GM23338 (cell line): ENCODE measurements at regions not wholly inside any gene's neighbourhood (a gene's known extent, or its start where the extent isn't known, plus 50 kb on each side); places are given as distances from the start of the nearest gene placed in this dataset.

Experiments used
- ATAC-seq: fragments of 200-7000 bp; cut with Tn5 transposase; 3 replicates; pipeline ENCODE4 v1.9.1; 2020
- DNase-seq: peaks from one replicate; pipeline ENCODE4 v3.0.0-alpha.2; 2015; ENCODE audit warnings: low spot score
- H2AFZ ChIP-seq: fragments of 200-600 bp; sonication (generic); 2 replicates; pipeline ENCODE4 v1.8.0; 2016; ENCODE audit warnings: antibody characterized with exemption, mild to moderate bottlenecking, moderate library complexity
- H3F3A ChIP-seq: fragments of 200-600 bp; sonication (generic); replicated peaks from 2 replicates; pipeline ENCODE4 v1.8.0; 2017; ENCODE audit warnings: antibody characterized with exemption, mixed run types, low read depth
- H3K27ac ChIP-seq: fragments of 200-600 bp; sonication (generic); 2 replicates; pipeline ENCODE4 v1.6.1; 2016; ENCODE audit warnings: low read depth
- H3K27me3 ChIP-seq: fragments of 200-600 bp; sonication (generic); 2 replicates; pipeline ENCODE4 v1.8.0; 2016; ENCODE audit warnings: mild to moderate bottlenecking, mixed run types, moderate library complexity; ENCODE audit not compliant: insufficient read depth
- H3K36me3 ChIP-seq: fragments of 200-600 bp; sonication (generic); 2 replicates; pipeline ENCODE4 v1.8.0; 2016; ENCODE audit warnings: mild to moderate bottlenecking; ENCODE audit not compliant: insufficient read depth
- H3K4me1 ChIP-seq: fragments of 200-600 bp; sonication (generic); 2 replicates; pipeline ENCODE4 v1.8.0; 2016; ENCODE audit warnings: mild to moderate bottlenecking, moderate library complexity; ENCODE audit not compliant: insufficient read depth
- H3K4me2 ChIP-seq: fragments of 200-600 bp; sonication (generic); 2 replicates; pipeline ENCODE4 v1.7.1; 2017; ENCODE audit warnings: mixed run types
- H3K4me3 ChIP-seq: fragments of 200-600 bp; sonication (generic); 2 replicates; pipeline ENCODE4 v1.6.1; 2016; ENCODE audit warnings: mixed run types
- H3K79me2 ChIP-seq: fragments of 200-600 bp; sonication (generic); replicated peaks from 2 replicates; pipeline ENCODE4 v1.8.0; 2017; ENCODE audit warnings: mild to moderate bottlenecking; ENCODE audit not compliant: insufficient read depth
- H3K9me2 ChIP-seq: fragments of 200-600 bp; sonication (generic); 2 replicates; pipeline ENCODE4 v1.8.0; 2017; ENCODE audit not compliant: insufficient read depth
- H4K20me1 ChIP-seq: fragments of 200-600 bp; sonication (generic); replicated peaks from 2 replicates; pipeline ENCODE4 v1.8.0; 2017; ENCODE audit warnings: mild to moderate bottlenecking; ENCODE audit not compliant: insufficient read depth
- H3K27ac Mint-ChIP-seq: 2 replicates; pipeline ENCODE4 v1.8.0; 2020; ENCODE audit warnings: inconsistent platforms, mild to moderate bottlenecking, moderate library complexity, mixed read lengths
- H3K27me3 Mint-ChIP-seq: 3 replicates; pipeline ENCODE4 v1.8.0; 2022; ENCODE audit warnings: low read depth, mild to moderate bottlenecking, moderate library complexity, mixed read lengths, inconsistent platforms; ENCODE audit not compliant: insufficient read depth, poor library complexity
- H3K36me3 Mint-ChIP-seq: 3 replicates; pipeline ENCODE4 v1.8.0; 2021; ENCODE audit warnings: low read depth, mild to moderate bottlenecking, inconsistent platforms, moderate library complexity, mixed read lengths
- H3K4me1 Mint-ChIP-seq: 3 replicates; pipeline ENCODE4 v1.8.0; 2020; ENCODE audit warnings: mild to moderate bottlenecking, inconsistent platforms, mixed read lengths
- H3K4me3 Mint-ChIP-seq: 3 replicates; pipeline ENCODE4 v1.8.0; 2021; ENCODE audit warnings: moderate library complexity, mild to moderate bottlenecking, inconsistent platforms, mixed read lengths
- H3K9me3 Mint-ChIP-seq: 3 replicates; pipeline ENCODE4 v1.8.0; 2020; ENCODE audit warnings: moderate library complexity, mild to moderate bottlenecking, inconsistent platforms, mixed read lengths
- CREB1 ChIP-seq: fragments of 250-450 bp; sonication (Bioruptor Pico); IDR thresholded peaks from 2 replicates; pipeline ENCODE4 v1.5.0; 2020; ENCODE audit warnings: low read depth, mild to moderate bottlenecking, moderate library complexity
- CTCF ChIP-seq, 2 experiments: fragments of 200-600 bp in 1 of 2; sonication (generic) in 1 of 2; conservative IDR thresholded peaks; 2 replicates each; pipeline versions ENCODE4 v1.5.1 to v1.6.1; 2016 to 2017; ENCODE audit warnings: antibody characterized with exemption in 2 of 2, low read depth in 2 of 2, mild to moderate bottlenecking in 2 of 2, moderate library complexity in 1 of 2
- ETS1 ChIP-seq: IDR thresholded peaks from 2 replicates; pipeline ENCODE4 v1.6.1; 2016; ENCODE audit warnings: antibody characterized with exemption
- EZH2 ChIP-seq: fragments of 200-600 bp; sonication (generic); IDR thresholded peaks from one replicate; pipeline ENCODE4 v1.8.0; 2017; ENCODE audit warnings: antibody characterized with exemption, mild to moderate bottlenecking, low read depth; ENCODE audit not compliant: unreplicated experiment
- EZH2phosphoT487 ChIP-seq: fragments of 200-600 bp; sonication (generic); IDR thresholded peaks from one replicate; pipeline ENCODE4 v1.8.1; 2018; ENCODE audit warnings: antibody characterized with exemption; ENCODE audit not compliant: unreplicated experiment
- JUNB ChIP-seq: IDR thresholded peaks from one replicate; pipeline ENCODE4 v1.6.1; 2016; ENCODE audit warnings: antibody characterized with exemption; ENCODE audit not compliant: unreplicated experiment
- NANOG ChIP-seq: IDR thresholded peaks from 2 replicates; pipeline ENCODE4 v1.6.1; 2016; ENCODE audit warnings: antibody characterized with exemption, borderline replicate concordance
- POLR2AphosphoS5 ChIP-seq: IDR thresholded peaks from 2 replicates; pipeline ENCODE4 v1.6.1; 2016; ENCODE audit warnings: antibody characterized with exemption, low read depth
- REST ChIP-seq: IDR thresholded peaks from one replicate; pipeline ENCODE4 v1.6.1; 2018; ENCODE audit warnings: antibody characterized with exemption; ENCODE audit not compliant: unreplicated experiment
- STAT1 ChIP-seq: IDR thresholded peaks from one replicate; pipeline ENCODE4 v1.6.1; 2016; ENCODE audit warnings: antibody characterized with exemption; ENCODE audit not compliant: unreplicated experiment
- ZNF114 ChIP-seq: fragments of 250-450 bp; sonication (Bioruptor Pico); IDR thresholded peaks from 2 replicates; pipeline ENCODE4 v1.5.0; 2020; ENCODE audit warnings: mild to moderate bottlenecking, moderate library complexity
- ZNF331 ChIP-seq: fragments of 250-450 bp; sonication (Bioruptor Pico); IDR thresholded peaks from 2 replicates; pipeline ENCODE4 v1.5.0; 2020; ENCODE audit warnings: low read depth, mild to moderate bottlenecking, moderate library complexity
- ZNF462 ChIP-seq: fragments of 250-450 bp; sonication (Bioruptor Pico); IDR thresholded peaks from 2 replicates; pipeline ENCODE4 v1.5.0; 2020; ENCODE audit warnings: mild to moderate bottlenecking, moderate library complexity

- H3K27me3 ChIP-seq, result no peaks in the 10 kb centered on the region
- ATAC-seq (no peak), DNase-seq (no peak)
- no peak overlapping the region for H3K4me2 ChIP-seq
- H3K4me3 ChIP-seq, result no peak overlapping the region
- no peaks in the 10 kb centered on the region for H3K36me3 ChIP-seq
- no peak overlapping the region for H3K4me3 Mint-ChIP-seq
- no peak overlapping the region for H3K27ac ChIP-seq
- H3K27me3 Mint-ChIP-seq, result no peaks in the 10 kb centered on the region
- no peaks in the 10 kb centered on the region for H4K20me1 ChIP-seq
- H3K79me2 ChIP-seq, result no peaks in the 10 kb centered on the region
- H3K4me1 ChIP-seq, result no peaks in the 10 kb centered on the region
- no peaks in the 10 kb centered on the region for H3K36me3 Mint-ChIP-seq
- no peak overlapping the region for H3K27ac Mint-ChIP-seq
- no peaks in the 10 kb centered on the region for H3F3A ChIP-seq
- H2AFZ ChIP-seq, result no peak overlapping the region
- no peaks in the 10 kb centered on the region for H3K9me3 Mint-ChIP-seq
- TF ChIP-seq STAT1 (no peak), EZH2phosphoT487 (no peak), ETS1 (no peak), EZH2 (no peak), POLR2AphosphoS5 (no peak), ZNF462 (CRISPR knock-in tag) (no peak), CTCF (conservative IDR thresholded peaks at IDR 0.05; ENCODE audit: low read depth in 2 of 2) (no peak), CREB1 (CRISPR knock-in tag) (no peak), JUNB (no peak), ZNF331 (CRISPR knock-in tag) (no peak), NANOG (no peak), ZNF114 (CRISPR knock-in tag) (no peak), REST (no peak)
- H3K9me2 ChIP-seq, result peaks cover 5% of the 10 kb centered on the region; the same call in 1 of the 2 replicates
- H3K4me1 Mint-ChIP-seq, result peaks cover 2% of the 10 kb centered on the region; the same call in 1 of the 3 replicates
These were observed 383.9 kb upstream of the DAB2 start for GRCh38 chr5:39808656-39809055.
